Omental fat pad (tissue), 3 donors: ENCODE measurements at regions not wholly inside any gene's neighbourhood (a gene's known extent, or its start where the extent isn't known, plus 50 kb on each side); places are given as distances from the start of the nearest gene placed in this dataset.

Source experiments
- ATAC-seq: fragments of 150-250 bp; one replicate; pipeline ENCODE4 v1.9.1; 2016; ENCODE audit warnings: mild to moderate bottlenecking, moderate library complexity; ENCODE audit not compliant: low FRiP score
- DNase-seq: peaks from one replicate; pipeline ENCODE4 v3.0.0-alpha.2; 2019; ENCODE audit warnings: low spot score
- TF ChIP-seq, protein P1 (sequence below), 3 donors: fragments of 450-650 bp; IDR thresholded peaks; one replicate each; pipeline ENCODE4 v1.5.1; 2016 to 2017; ENCODE audit warnings: antibody characterized with exemption in 3 of 3, mild to moderate bottlenecking in 3 of 3, moderate library complexity in 2 of 3

DNA sequence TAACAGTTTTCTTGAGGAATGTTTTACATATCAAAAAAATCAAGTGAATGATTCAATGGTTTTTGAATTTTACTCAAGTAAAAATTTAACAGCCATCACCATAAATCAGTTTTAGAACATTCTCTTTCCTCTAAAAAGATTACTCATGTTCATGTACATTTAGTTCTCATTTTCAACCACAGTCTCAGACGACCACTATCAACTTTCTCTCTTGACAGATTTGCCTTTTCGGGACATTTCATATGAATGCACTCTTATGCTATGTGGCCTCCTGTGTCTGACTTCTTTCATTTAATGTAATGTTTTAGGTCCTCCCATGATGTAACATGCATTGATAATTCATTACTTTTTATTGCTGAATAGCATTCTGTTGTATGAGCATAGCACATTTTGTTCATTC is 309.3 kb upstream of the PLSCR5 start:
- ATAC-seq: no peak
- TF ChIP-seq, protein P1, sequence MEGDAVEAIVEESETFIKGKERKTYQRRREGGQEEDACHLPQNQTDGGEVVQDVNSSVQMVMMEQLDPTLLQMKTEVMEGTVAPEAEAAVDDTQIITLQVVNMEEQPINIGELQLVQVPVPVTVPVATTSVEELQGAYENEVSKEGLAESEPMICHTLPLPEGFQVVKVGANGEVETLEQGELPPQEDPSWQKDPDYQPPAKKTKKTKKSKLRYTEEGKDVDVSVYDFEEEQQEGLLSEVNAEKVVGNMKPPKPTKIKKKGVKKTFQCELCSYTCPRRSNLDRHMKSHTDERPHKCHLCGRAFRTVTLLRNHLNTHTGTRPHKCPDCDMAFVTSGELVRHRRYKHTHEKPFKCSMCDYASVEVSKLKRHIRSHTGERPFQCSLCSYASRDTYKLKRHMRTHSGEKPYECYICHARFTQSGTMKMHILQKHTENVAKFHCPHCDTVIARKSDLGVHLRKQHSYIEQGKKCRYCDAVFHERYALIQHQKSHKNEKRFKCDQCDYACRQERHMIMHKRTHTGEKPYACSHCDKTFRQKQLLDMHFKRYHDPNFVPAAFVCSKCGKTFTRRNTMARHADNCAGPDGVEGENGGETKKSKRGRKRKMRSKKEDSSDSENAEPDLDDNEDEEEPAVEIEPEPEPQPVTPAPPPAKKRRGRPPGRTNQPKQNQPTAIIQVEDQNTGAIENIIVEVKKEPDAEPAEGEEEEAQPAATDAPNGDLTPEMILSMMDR (IDR thresholded peaks at IDR 0.05): no peak
- no peak for DNase-seq

DNA sequence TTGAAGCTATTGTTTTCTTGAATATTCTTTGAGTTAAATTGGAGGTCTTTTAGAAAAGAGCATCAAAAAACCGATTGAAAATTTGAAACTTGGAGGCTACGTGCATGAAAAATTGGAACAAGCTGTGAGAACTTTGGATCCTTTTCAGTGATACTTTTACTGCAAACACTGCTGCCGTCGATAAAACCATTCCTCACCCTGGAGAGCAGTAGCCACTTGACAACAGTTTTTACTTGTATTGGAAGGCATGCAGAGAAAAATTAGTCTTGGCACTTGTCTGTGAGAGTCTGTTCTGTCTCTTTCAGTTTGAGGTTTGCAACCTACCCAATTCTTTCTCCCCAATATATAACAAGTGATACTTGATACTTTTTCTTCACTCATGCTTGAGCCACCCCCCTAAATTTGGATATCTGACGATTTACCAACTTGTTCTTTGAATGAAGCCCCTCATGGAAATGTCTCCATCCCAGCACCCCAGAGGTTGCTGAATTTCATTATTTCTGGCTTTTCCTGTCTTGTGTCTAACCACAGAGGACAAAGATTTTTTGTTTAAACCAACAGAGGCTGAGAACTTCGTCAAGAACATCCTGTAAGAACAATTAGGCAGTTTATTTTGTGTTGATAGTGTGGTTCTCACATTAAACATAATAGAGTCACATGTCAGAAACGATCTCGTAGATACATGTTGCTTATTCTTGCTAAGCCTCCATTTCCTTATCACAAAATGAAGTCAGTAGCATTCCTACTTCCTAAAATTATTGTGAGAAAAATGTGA is 307.3 kb upstream of the PLSCR5 start:
- no peak for DNase-seq
- TF ChIP-seq, protein P1 (IDR thresholded peaks at IDR 0.05): no peak
- no peak for ATAC-seq

DNA sequence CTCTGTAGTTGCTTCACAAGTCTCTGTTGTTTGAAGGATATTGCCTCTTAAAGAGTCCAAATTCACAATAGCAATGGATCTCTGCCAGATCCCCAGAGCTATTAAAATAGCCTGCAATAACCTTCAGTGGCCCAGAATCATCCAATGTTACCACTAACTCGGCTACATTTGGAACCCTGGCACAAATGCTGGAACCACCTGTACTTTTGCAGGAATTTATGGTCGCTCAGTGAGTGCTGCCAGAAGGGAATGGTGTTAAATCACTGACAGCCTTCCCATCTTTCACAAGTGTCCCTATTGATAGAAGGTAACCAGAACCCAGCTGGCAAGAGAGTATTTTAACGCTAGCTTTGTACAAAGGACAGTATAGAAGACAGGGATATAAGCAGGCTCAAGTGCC is 298.8 kb upstream of the PLSCR5 start:
- ATAC-seq: no peak
- no peak for DNase-seq
- TF ChIP-seq, protein P1 (IDR thresholded peaks at IDR 0.05): no peak

DNA sequence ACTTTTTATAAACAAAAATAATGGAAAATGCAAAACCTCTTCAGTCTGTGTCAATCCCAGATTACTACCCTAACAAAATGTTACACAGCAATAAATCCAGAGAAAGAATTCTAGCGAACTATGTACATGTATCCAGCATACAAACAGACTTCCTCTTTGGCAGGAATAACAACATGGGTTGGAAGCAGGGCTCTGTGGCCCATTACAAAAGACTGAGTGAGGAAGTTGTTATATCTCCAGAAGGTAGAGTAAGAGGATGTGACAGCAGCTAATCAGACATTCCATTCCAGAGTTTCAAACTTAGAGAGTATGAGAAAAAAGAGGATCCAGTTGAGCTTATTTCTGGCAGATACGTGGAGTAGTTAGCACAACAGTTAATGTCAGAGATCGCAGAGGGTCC is 294.0 kb upstream of the PLSCR5 start:
- DNase-seq (no peak), ATAC-seq (no peak)
- TF ChIP-seq, protein P1 (IDR thresholded peaks at IDR 0.05): no peak

DNA sequence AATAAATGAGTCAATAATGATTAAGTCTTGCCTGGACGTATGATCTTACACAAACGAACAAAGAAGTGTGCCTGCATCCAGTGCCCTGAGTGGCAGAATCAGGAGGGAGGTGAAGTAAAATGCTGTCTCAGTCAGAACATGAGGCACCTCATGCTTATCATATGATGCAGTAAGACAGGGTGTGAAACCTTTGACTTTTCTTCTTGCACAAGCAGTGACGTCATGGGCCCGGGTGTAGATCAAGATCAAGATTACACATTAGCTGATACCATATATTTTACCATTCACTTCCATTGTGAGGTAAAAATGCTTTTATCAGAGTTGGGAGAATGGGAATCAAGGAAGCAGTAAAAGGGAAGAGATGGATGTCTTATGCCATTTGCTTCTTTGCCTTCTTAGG is 291.6 kb upstream of the PLSCR5 start:
- TF ChIP-seq, protein P1 (IDR thresholded peaks at IDR 0.05): no peak
- no peak for DNase-seq
- ATAC-seq: no peak

DNA sequence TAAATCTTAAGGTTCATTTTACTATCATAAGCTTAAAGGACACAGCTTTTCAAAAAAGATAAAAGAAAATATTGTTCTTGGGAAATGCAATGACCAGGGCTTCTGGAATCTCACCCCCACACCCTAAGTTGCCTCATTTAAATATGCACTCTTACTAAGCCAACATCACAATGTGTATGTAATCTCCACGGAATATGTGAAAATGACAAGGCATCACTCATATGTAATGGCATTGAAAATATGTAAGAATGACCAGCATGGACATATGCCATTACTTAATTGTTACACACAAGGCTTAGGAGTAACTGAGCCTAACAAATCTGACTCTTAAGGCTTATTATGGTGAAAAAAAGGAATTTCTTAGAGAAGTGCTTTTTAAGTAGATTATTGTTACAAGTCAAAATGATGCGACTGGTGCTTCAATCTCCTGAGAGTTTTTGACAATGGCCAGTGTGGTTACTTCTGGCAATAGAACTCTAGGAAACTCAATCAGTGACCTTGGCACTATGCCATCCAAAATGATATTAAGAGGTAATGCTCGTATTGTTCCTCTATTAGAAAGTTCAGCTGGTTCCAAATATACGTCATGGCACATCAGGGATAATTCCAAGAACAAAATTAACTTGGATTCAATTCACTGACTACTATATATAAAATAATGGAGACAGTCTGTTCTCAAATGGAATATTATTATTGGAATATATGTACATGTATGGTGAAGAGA is 290.0 kb upstream of the PLSCR5 start:
- ATAC-seq (no peak), DNase-seq (no peak)
- TF ChIP-seq, protein P1 (IDR thresholded peaks at IDR 0.05): no peak

DNA sequence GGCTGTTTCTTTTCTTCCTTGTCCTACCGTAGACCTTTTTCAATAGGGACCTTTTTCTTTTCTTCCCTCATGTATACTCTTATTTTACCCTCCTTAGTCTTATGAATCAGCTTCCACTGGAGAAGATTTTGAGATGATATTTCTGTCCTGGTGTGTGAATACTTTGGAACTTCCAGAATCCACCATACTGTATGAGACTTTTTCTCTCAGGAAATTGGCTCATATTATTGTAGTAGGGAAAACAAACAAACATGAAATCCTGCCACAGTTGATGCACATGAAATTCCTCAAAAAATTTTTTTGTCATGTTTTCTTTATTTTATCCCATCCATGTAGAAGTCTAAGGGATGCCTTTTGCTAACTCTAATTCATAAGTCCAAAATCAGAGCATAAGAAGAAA is 289.3 kb upstream of the PLSCR5 start:
- no peak for DNase-seq
- TF ChIP-seq, protein P1 (IDR thresholded peaks at IDR 0.05): no peak
- no peak for ATAC-seq
